ENCODE measurements at regions not wholly inside any gene's neighbourhood (a gene's known extent, or its start where the extent isn't known, plus 50 kb on each side); places are given as distances from the start of the nearest gene placed in this dataset.

DNA sequence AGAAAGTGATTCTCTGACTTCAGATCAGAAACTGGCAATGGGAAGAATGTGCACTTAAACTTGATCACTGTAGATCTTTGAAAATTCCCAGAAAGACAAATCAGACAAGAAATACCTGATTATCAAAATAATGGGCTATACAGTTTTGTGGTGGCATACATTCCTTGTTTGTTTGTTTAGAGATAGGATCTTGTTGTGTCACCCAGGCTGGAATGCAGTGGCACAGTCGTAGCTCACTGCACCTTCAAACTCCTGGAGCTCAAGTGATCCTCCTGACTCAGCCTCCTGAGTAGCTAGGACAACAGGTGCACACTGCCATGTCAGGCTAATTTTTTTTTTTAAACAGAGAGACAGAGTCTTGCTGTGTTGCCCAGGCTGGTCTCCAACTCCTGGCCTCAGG is 81.0 kb upstream of the SPRY1 start (continued):
- TF ChIP-seq, protein P1, sequence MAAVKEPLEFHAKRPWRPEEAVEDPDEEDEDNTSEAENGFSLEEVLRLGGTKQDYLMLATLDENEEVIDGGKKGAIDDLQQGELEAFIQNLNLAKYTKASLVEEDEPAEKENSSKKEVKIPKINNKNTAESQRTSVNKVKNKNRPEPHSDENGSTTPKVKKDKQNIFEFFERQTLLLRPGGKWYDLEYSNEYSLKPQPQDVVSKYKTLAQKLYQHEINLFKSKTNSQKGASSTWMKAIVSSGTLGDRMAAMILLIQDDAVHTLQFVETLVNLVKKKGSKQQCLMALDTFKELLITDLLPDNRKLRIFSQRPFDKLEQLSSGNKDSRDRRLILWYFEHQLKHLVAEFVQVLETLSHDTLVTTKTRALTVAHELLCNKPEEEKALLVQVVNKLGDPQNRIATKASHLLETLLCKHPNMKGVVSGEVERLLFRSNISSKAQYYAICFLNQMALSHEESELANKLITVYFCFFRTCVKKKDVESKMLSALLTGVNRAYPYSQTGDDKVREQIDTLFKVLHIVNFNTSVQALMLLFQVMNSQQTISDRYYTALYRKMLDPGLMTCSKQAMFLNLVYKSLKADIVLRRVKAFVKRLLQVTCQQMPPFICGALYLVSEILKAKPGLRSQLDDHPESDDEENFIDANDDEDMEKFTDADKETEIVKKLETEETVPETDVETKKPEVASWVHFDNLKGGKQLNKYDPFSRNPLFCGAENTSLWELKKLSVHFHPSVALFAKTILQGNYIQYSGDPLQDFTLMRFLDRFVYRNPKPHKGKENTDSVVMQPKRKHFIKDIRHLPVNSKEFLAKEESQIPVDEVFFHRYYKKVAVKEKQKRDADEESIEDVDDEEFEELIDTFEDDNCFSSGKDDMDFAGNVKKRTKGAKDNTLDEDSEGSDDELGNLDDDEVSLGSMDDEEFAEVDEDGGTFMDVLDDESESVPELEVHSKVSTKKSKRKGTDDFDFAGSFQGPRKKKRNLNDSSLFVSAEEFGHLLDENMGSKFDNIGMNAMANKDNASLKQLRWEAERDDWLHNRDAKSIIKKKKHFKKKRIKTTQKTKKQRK (IDR thresholded peaks at IDR 0.05; ENCODE audit: low read depth, low read length), result no peak
- TF ChIP-seq ZSCAN29 (IDR thresholded peaks at IDR 0.05) (no peak), NFYB (IDR thresholded peaks at IDR 0.05; ENCODE audit: insufficient read depth, low read depth, low read length) (no peak), TCF3 (IDR thresholded peaks at IDR 0.05; ENCODE audit: borderline replicate concordance, insufficient read depth, low read depth, low read length) (no peak), EZH2 (IDR thresholded peaks at IDR 0.05; ENCODE audit: borderline replicate concordance, control insufficient read depth, low read depth, low read length) (no peak), SREBF2 (IDR thresholded peaks at IDR 0.05; ENCODE audit: low read length) (no peak)
- TF ChIP-seq, protein P2, sequence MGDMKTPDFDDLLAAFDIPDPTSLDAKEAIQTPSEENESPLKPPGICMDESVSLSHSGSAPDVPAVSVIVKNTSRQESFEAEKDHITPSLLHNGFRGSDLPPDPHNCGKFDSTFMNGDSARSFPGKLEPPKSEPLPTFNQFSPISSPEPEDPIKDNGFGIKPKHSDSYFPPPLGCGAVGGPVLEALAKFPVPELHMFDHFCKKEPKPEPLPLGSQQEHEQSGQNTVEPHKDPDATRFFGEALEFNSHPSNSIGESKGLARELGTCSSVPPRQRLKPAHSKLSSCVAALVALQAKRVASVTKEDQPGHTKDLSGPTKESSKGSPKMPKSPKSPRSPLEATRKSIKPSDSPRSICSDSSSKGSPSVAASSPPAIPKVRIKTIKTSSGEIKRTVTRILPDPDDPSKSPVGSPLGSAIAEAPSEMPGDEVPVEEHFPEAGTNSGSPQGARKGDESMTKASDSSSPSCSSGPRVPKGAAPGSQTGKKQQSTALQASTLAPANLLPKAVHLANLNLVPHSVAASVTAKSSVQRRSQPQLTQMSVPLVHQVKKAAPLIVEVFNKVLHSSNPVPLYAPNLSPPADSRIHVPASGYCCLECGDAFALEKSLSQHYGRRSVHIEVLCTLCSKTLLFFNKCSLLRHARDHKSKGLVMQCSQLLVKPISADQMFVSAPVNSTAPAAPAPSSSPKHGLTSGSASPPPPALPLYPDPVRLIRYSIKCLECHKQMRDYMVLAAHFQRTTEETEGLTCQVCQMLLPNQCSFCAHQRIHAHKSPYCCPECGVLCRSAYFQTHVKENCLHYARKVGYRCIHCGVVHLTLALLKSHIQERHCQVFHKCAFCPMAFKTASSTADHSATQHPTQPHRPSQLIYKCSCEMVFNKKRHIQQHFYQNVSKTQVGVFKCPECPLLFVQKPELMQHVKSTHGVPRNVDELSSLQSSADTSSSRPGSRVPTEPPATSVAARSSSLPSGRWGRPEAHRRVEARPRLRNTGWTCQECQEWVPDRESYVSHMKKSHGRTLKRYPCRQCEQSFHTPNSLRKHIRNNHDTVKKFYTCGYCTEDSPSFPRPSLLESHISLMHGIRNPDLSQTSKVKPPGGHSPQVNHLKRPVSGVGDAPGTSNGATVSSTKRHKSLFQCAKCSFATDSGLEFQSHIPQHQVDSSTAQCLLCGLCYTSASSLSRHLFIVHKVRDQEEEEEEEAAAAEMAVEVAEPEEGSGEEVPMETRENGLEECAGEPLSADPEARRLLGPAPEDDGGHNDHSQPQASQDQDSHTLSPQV (IDR thresholded peaks at IDR 0.05), result no peak
- TF ChIP-seq, protein P3, sequence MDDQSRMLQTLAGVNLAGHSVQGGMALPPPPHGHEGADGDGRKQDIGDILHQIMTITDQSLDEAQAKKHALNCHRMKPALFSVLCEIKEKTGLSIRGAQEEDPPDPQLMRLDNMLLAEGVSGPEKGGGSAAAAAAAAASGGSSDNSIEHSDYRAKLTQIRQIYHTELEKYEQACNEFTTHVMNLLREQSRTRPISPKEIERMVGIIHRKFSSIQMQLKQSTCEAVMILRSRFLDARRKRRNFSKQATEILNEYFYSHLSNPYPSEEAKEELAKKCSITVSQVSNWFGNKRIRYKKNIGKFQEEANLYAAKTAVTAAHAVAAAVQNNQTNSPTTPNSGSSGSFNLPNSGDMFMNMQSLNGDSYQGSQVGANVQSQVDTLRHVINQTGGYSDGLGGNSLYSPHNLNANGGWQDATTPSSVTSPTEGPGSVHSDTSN (IDR thresholded peaks at IDR 0.05; ENCODE audit: insufficient replicate concordance, low read depth, low read length), result no peak
- TF ChIP-seq, protein P4, sequence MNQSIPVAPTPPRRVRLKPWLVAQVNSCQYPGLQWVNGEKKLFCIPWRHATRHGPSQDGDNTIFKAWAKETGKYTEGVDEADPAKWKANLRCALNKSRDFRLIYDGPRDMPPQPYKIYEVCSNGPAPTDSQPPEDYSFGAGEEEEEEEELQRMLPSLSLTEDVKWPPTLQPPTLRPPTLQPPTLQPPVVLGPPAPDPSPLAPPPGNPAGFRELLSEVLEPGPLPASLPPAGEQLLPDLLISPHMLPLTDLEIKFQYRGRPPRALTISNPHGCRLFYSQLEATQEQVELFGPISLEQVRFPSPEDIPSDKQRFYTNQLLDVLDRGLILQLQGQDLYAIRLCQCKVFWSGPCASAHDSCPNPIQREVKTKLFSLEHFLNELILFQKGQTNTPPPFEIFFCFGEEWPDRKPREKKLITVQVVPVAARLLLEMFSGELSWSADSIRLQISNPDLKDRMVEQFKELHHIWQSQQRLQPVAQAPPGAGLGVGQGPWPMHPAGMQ (IDR thresholded peaks at IDR 0.05; ENCODE audit: borderline replicate concordance), result no peak
